Fibroblast of peridontal ligament (primary cell): ENCODE measurements at regions not wholly inside any gene's neighbourhood (a gene's known extent, or its start where the extent isn't known, plus 50 kb on each side); places are given as distances from the start of the nearest gene placed in this dataset.

ENCODE experiments used
- DNase-seq: peaks from one replicate; pipeline ENCODE4 v3.0.0-alpha.2; 2010; ENCODE audit errors: extremely low read depth

GRCh38 chr9:7871977-7872730 lies 72.6 kb upstream of the DMAC1 start:
- no peak for DNase-seq

- DNase-seq = no peak
Measured at GRCh38 chr9:7869340-7869739, 69.8 kb upstream of the DMAC1 start.

- no peak for DNase-seq
Measured at GRCh38 chr9:7862170-7862569, 62.6 kb upstream of the DMAC1 start.

- no peak for DNase-seq
Measured at GRCh38 chr9:7861086-7861485, 61.5 kb upstream of the DMAC1 start.

GRCh38 chr9:7860335-7860709 lies 60.7 kb upstream of the DMAC1 start:
- no peak for DNase-seq

- DNase-seq = no peak
Measured at GRCh38 chr9:7859701-7860334, 60.2 kb upstream of the DMAC1 start.

GRCh38 chr9:7858166-7858565 lies 58.6 kb upstream of the DMAC1 start:
- DNase-seq = no peak

GRCh38 chr9:7854763-7855162 lies 55.2 kb upstream of the DMAC1 start:
- no peak for DNase-seq
